Fibroblast of lung (primary cell): ENCODE measurements at regions not wholly inside any gene's neighbourhood (a gene's known extent, or its start where the extent isn't known, plus 50 kb on each side); places are given as distances from the start of the nearest gene placed in this dataset.

Source experiments
- DNase-seq, 2 donors: peaks; one replicate each; pipeline versions ENCODE4 v3.0.0 to v3.0.0-alpha.2; 2010; ENCODE audit warnings: low read depth in 2 of 2
- H2AFZ ChIP-seq: 2 replicates; pipeline ENCODE4 v1.5.1; 2012; ENCODE audit warnings: low read length, control low read depth, inconsistent platforms
- H3K27ac ChIP-seq: 2 replicates; pipeline ENCODE4 v1.5.1; 2011; ENCODE audit warnings: low read length, control low read depth; ENCODE audit not compliant: insufficient read depth
- H3K27me3 ChIP-seq: 2 replicates; pipeline ENCODE4 v1.5.1; 2011; ENCODE audit warnings: mild to moderate bottlenecking, low read length; ENCODE audit not compliant: control insufficient read depth, insufficient read depth
- H3K36me3 ChIP-seq: 2 replicates; pipeline ENCODE4 v1.5.1; 2011; ENCODE audit warnings: low read length; ENCODE audit not compliant: control insufficient read depth, insufficient read depth
- H3K4me1 ChIP-seq: 2 replicates; pipeline ENCODE4 v1.5.1; 2011; ENCODE audit warnings: low read length; ENCODE audit not compliant: control insufficient read depth, insufficient read depth; ENCODE audit errors: extremely low read depth
- H3K4me2 ChIP-seq: 2 replicates; pipeline ENCODE4 v1.5.1; 2011; ENCODE audit warnings: low read length, control low read depth; ENCODE audit not compliant: insufficient read depth; ENCODE audit errors: extremely low read depth
- H3K4me3 ChIP-seq, 4 experiments: fragments of 200-600 bp in 1 of 4; sonication (generic) in 1 of 4; replicated peaks in 1 of 4; 2 replicates each; pipeline ENCODE4 v1.5.1; 2011 to 2016; ENCODE audit warnings: low read length in 4 of 4, low read depth in 3 of 4, mild to moderate bottlenecking in 3 of 4, control low read depth in 2 of 4, inconsistent platforms in 1 of 4, mixed read lengths in 1 of 4; ENCODE audit not compliant: insufficient read depth in 1 of 4; ENCODE audit errors: control extremely low read depth in 1 of 4
- H3K79me2 ChIP-seq: 2 replicates; pipeline ENCODE4 v1.5.1; 2012; ENCODE audit warnings: mild to moderate bottlenecking, low read length, inconsistent platforms; ENCODE audit not compliant: control insufficient read depth, insufficient read depth
- H3K9ac ChIP-seq: 2 replicates; pipeline ENCODE4 v1.5.1; 2011; ENCODE audit warnings: mild to moderate bottlenecking, low read length, control low read depth; ENCODE audit not compliant: insufficient read depth
- H3K9me3 ChIP-seq: 2 replicates; pipeline ENCODE4 v1.5.1; 2012; ENCODE audit warnings: low read depth, low read length; ENCODE audit not compliant: control insufficient read depth, insufficient read depth
- H4K20me1 ChIP-seq: 2 replicates; pipeline ENCODE4 v1.5.1; 2011; ENCODE audit warnings: low read length; ENCODE audit not compliant: control insufficient read depth, insufficient read depth; ENCODE audit errors: extremely low read depth
- EZH2 ChIP-seq: IDR thresholded peaks from 2 replicates; pipeline ENCODE4 v1.5.1; 2012; ENCODE audit warnings: low read length, control low read depth, mild to moderate bottlenecking; ENCODE audit errors: missing control alignments
- TF ChIP-seq, protein P1 (sequence below), 2 donors: IDR thresholded peaks in 1 of 2; conservative IDR thresholded peaks in 1 of 2; 1 replicate in 1 of 2; 2 replicates in 1 of 2; pipeline ENCODE4 v1.5.1; 2011 to 2012; ENCODE audit warnings: low read length in 2 of 2, control low read depth in 1 of 2, inconsistent platforms in 1 of 2, low read depth in 1 of 2, mild to moderate bottlenecking in 1 of 2

- H3K9ac ChIP-seq, result no peak overlapping the region
- H3K4me1 ChIP-seq, result no peaks in the 10 kb centered on the region
- H2AFZ ChIP-seq, result no peak overlapping the region
- no peak overlapping the region for H3K27ac ChIP-seq
- H3K79me2 ChIP-seq, result no peaks in the 10 kb centered on the region
- H3K4me2 ChIP-seq, result no peak overlapping the region
- no peak overlapping the region for H3K4me3 ChIP-seq
- no peak for DNase-seq
- no peaks in the 10 kb centered on the region for H4K20me1 ChIP-seq
- TF ChIP-seq, protein P1, sequence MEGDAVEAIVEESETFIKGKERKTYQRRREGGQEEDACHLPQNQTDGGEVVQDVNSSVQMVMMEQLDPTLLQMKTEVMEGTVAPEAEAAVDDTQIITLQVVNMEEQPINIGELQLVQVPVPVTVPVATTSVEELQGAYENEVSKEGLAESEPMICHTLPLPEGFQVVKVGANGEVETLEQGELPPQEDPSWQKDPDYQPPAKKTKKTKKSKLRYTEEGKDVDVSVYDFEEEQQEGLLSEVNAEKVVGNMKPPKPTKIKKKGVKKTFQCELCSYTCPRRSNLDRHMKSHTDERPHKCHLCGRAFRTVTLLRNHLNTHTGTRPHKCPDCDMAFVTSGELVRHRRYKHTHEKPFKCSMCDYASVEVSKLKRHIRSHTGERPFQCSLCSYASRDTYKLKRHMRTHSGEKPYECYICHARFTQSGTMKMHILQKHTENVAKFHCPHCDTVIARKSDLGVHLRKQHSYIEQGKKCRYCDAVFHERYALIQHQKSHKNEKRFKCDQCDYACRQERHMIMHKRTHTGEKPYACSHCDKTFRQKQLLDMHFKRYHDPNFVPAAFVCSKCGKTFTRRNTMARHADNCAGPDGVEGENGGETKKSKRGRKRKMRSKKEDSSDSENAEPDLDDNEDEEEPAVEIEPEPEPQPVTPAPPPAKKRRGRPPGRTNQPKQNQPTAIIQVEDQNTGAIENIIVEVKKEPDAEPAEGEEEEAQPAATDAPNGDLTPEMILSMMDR (conservative IDR thresholded peaks at IDR 0.05 in 1 of 2, IDR thresholded peaks at IDR 0.05 in 1 of 2; ENCODE audit: low read depth in 1 of 2, low read length in 2 of 2), result no peak
- no peak for TF ChIP-seq EZH2
- no peaks in the 10 kb centered on the region for H3K27me3 ChIP-seq
- no peaks in the 10 kb centered on the region for H3K9me3 ChIP-seq
- no peaks in the 10 kb centered on the region for H3K36me3 ChIP-seq
Observed at GRCh38 chr3:80055306-80055705, 287.5 kb upstream of the ROBO1 start.

DNA sequence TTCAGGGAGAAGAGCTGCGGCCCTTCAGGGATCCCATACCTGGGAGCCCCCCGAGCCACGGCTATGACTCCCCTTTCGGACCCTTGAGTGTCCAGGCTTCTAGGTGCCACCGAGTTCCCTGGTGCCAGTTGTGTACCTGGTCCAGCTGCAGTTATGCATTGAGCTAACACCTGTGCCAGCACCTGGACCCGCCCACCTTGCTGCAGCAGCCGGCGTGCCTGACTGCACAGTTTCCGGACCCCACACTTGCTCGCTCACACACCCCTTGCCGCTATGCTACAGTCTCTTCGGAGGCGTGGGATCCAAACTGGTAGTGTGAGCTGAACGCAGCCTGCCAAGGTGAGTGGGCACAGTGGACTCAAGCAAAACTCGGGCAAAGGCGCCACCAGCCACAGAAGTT lies 284.5 kb upstream of the ROBO1 start:
- no peak overlapping the region for H3K27ac ChIP-seq
- no peaks in the 10 kb centered on the region for H4K20me1 ChIP-seq
- no peak overlapping the region for H2AFZ ChIP-seq
- no peaks in the 10 kb centered on the region for H3K9me3 ChIP-seq
- H3K36me3 ChIP-seq, result no peaks in the 10 kb centered on the region
- no peaks in the 10 kb centered on the region for H3K27me3 ChIP-seq
- no peaks in the 10 kb centered on the region for H3K79me2 ChIP-seq
- no peaks in the 10 kb centered on the region for H3K4me1 ChIP-seq
- no peak overlapping the region for H3K9ac ChIP-seq
- no peak overlapping the region for H3K4me3 ChIP-seq
- DNase-seq, result no peak
- TF ChIP-seq, protein P1 (conservative IDR thresholded peaks at IDR 0.05 in 1 of 2, IDR thresholded peaks at IDR 0.05 in 1 of 2; ENCODE audit: low read depth in 1 of 2, low read length in 2 of 2), result no peak
- no peak for TF ChIP-seq EZH2
- no peak overlapping the region for H3K4me2 ChIP-seq

- no peak overlapping the region for H3K27ac ChIP-seq
- no peak overlapping the region for H3K4me2 ChIP-seq
- H3K9ac ChIP-seq, result no peak overlapping the region
- H3K4me1 ChIP-seq, result no peaks in the 10 kb centered on the region
- TF ChIP-seq, protein P1 (conservative IDR thresholded peaks at IDR 0.05 in 1 of 2, IDR thresholded peaks at IDR 0.05 in 1 of 2; ENCODE audit: low read depth in 1 of 2, low read length in 2 of 2), result no peak
- no peak for TF ChIP-seq EZH2
- no peaks in the 10 kb centered on the region for H3K36me3 ChIP-seq
- no peaks in the 10 kb centered on the region for H4K20me1 ChIP-seq
- H3K4me3 ChIP-seq, result no peak overlapping the region
- DNase-seq, result no peak
- no peaks in the 10 kb centered on the region for H3K79me2 ChIP-seq
- no peaks in the 10 kb centered on the region for H3K27me3 ChIP-seq
- no peak overlapping the region for H2AFZ ChIP-seq
- H3K9me3 ChIP-seq, result no peaks in the 10 kb centered on the region
Observed at GRCh38 chr3:80051602-80051962, 283.8 kb upstream of the ROBO1 start.
